Neural progenitor cell (in vitro differentiated cells): ENCODE measurements at regions not wholly inside any gene's neighbourhood (a gene's known extent, or its start where the extent isn't known, plus 50 kb on each side); places are given as distances from the start of the nearest gene placed in this dataset.

Experiments
- EZH2phosphoT487 ChIP-seq: fragments of 200-600 bp; sonication (generic); IDR thresholded peaks from 2 replicates; pipeline ENCODE4 v1.6.1; 2017; ENCODE audit warnings: antibody characterized with exemption
- TF ChIP-seq, protein P1 (sequence below): fragments of 200-600 bp; sonication (generic); IDR thresholded peaks from 2 replicates; pipeline ENCODE4 v1.5.1; 2017; ENCODE audit warnings: antibody characterized with exemption, mild to moderate bottlenecking

DNA sequence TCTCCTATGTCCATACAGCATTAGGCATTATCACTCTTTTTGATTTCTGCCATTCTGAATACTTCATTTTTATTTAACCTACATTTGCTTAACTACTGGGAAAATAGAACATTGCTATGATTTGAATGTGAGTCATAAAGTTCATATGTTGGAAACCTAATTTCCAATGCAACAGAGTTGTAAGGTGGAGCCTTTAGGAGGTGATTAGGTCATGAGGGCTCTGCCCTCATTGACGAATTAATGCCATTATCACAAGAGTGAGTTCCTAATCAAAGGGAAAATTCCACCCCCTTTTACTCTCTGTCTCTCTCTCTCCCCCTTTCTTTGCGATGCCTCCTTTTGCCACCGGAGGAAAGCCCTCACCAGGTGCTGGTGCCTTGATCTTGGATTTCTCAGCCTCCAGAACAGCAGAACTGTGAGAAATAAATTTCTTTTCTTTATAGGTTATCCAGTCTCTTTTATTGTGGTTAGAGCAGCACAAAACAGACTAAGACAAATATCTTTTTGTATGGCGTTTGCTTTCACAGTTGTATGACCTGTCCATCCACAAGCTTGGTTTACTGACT is 180.1 kb upstream of the ARID2 start:
- TF ChIP-seq, protein P1, sequence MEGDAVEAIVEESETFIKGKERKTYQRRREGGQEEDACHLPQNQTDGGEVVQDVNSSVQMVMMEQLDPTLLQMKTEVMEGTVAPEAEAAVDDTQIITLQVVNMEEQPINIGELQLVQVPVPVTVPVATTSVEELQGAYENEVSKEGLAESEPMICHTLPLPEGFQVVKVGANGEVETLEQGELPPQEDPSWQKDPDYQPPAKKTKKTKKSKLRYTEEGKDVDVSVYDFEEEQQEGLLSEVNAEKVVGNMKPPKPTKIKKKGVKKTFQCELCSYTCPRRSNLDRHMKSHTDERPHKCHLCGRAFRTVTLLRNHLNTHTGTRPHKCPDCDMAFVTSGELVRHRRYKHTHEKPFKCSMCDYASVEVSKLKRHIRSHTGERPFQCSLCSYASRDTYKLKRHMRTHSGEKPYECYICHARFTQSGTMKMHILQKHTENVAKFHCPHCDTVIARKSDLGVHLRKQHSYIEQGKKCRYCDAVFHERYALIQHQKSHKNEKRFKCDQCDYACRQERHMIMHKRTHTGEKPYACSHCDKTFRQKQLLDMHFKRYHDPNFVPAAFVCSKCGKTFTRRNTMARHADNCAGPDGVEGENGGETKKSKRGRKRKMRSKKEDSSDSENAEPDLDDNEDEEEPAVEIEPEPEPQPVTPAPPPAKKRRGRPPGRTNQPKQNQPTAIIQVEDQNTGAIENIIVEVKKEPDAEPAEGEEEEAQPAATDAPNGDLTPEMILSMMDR: no peak
- TF ChIP-seq EZH2phosphoT487: no peak
